ENCODE measurements at regions not wholly inside any gene's neighbourhood (a gene's known extent, or its start where the extent isn't known, plus 50 kb on each side); places are given as distances from the start of the nearest gene placed in this dataset.

DNA sequence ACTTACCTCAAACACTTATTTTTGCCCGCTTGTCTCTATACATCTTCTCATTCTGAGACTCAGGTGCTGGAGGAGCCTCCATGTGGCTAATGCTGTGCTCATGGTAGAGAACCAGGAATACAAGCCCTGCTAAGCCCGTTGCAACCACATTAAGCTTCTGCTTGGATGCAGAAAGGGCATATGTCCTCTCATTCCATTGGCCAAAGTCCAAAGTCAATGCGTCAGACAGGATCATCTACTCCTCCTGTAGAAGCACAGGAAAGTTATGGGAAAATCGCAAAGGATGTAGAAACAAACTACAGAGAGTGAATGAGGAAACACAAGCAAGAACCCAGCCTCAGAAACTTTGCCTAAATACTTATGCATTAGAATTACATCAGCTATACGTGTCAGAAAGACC, 124.5 kb upstream of the AGA start:
- intact Hi-C loops (cut with DNase I): no loop called here
- DNase-seq (ENCODE audit: low spot score): no peak

DNA sequence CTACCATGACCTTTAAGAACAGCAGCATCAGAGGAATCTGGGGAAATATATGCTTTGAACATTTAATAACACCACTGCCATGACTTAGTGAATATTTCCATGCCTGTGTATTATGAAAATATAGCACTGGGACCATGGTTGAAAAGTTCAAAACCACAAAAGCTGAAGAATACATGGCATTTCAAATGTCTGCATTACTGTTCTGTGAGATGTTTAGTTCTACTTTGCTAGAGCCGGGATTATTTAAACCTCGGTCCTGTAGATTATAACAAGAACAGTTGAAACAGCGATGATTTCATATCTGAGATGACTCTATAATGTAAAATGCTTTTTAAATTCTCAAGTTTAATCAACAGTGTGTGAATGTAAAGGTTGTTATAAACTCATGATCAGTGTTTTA, 126.7 kb upstream of the AGA start:
- intact Hi-C loops (cut with DNase I): no loop called here
- DNase-seq (ENCODE audit: low spot score): no peak

DNA sequence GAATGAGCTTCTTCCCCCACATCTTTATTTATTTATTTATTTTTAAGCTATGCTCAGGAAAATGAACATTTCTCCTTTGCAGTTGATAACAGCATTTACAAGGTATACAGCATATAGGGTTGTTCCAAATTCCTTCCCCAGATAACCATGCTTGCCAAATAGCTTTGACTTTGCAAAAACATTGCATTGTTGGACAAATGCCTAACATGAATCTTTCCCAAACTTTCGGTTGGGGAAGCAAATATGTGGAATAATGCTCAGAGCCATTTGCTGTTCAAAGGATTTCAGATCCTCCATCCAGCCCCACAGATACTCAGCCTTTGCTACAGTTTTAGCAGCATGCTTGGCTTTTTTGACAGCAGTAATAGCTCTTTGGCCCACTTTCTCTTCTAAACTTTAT, 127.2 kb upstream of the AGA start:
- DNase-seq (ENCODE audit: low spot score): no peak
- intact Hi-C loops (cut with DNase I): no loop called here

DNA sequence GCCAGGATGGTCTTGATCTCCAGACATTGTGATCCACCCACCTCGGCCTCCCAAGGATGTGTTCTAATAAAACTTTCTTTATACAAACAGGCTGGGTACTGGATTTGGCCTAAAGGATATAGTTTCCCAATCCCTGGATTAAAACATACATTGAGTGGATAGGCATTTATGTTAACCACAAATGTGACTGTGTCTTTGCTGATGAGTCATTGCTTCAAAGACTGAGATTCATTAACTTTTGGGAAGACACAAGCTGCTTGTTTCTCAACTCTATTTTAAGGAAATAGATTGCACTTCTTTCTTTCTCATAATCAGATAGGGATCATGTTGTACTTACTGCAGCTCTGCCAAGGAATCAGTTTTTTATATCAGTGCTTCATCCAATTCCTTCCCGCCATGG, 131.3 kb upstream of the AGA start:
- intact Hi-C loops (cut with DNase I): no loop called here
- no peak for DNase-seq (ENCODE audit: low spot score)

DNA sequence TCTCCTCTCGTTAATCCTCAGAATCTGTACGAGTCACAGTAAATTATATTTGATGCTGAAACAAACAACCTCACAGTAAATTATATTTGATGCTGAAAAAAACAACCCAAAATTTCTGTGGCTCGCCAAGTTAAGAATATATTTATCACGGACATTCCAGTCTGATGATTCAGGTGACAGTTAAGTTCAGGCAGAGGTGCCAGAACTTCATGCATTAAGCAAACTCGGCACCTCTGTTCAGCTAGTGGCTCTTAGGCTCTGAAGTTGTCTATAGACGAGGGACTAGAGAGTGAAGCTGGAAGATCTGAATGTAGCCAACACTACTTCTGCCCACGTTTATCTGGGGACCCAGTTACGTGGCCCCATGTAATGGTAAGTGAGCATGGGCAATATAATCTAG, 132.2 kb upstream of the AGA start:
- no peak for DNase-seq (ENCODE audit: low spot score)
- intact Hi-C loops (cut with DNase I): no loop called here

DNA sequence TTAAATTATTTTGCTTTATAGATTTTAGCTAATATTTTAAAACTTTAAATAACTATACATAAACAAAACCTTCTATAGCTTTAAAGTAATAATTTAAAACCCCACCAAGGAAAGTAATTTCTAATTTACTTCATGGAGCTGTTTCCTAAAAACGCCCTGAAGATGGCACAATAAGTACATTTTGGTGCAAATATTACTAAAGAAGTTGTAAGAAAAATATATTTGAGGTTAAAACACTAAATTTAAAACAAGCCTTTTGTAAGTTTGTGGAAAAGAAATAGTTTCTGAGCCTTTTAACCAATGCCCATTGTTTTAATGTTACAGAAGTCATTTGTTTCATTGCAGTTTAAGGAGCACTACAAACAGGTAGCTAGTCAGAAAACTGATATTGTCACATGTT, 137.4 kb upstream of the AGA start:
- intact Hi-C loops (cut with DNase I): no loop called here
- DNase-seq (ENCODE audit: low spot score): no peak

DNA sequence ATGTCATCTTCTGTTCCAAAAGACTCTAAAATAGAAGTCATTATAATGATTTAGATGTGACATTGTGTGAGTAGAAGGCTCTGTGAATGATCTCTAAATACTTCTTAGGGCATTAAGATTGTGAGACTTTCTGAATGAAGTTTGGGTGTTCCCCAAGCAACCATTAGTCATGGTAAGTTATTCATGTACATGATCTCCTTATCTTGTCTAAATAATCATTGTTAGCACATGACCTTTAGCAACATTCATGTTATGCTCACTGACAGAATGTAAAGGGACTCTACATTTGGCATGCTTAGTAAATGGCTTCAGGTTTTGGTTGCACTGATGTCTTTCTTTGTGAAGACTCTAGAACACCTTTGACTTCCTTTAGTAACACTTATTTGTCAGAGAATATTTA, 140.8 kb upstream of the AGA start:
- no peak for DNase-seq (ENCODE audit: low spot score)
- intact Hi-C loops (cut with DNase I): no loop called here

DNA sequence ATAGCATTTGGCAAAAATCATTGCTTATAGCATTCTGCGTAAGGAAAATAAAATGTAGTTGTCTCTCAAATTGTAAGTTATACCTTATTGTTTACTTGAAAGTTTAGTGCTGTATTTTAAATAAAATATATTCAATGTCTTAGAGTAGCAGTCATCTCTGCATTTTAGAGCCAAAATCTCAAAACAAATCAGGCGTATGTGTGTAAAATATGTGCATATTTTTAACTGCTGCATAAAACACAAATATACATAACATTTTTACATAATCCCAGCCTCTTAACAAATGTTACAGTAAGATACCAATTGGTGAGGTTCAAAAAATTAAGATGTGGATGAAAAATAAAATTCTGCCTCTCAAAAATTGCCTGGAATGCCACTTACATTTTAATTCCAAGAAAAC, 145.8 kb upstream of the AGA start:
- intact Hi-C loops (cut with DNase I): no loop called here
- DNase-seq (ENCODE audit: low spot score): no peak

DNA sequence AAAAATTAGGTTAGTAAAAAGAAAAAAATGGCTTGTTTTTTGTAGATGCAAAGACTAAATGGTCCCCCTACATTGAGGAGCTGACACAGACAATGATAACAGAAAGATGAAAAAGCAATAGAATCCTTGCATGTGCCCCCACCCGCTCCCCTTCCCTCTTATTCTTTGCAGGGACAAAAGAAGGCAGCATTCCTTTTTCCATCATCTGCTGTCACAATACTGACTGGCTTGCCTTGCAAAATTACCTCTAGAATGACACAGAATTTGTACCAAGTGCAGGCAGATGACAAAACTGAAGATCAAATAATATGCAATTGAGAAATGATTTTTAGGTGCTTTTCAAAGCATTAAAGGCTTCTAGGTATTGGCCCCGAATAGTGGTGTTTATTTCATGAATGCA, 153.1 kb upstream of the AGA start:
- no peak for DNase-seq (ENCODE audit: low spot score)
- intact Hi-C loops (cut with DNase I): no loop called here

DNA sequence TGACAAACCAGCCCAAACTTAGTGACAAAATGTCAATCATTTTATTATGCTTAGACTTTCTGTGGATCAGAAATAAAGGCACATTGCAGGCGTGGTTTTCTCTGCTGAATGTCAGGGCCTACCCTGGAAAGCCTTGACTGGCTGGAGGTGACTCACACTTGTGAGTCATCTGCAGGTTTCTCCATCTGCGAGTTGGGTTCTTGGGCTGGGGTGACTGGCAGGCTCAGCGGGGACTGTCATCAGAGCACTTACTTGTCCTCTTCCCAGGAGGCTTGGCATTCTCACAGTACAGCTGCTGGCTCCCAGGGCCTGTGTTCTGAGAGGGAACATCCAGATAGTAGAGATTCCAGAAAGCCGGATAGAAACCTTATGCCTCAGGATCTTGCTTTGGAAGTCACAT, 153.8 kb upstream of the AGA start:
- intact Hi-C loops (cut with DNase I): no loop called here
- DNase-seq (ENCODE audit: low spot score): no peak

DNA sequence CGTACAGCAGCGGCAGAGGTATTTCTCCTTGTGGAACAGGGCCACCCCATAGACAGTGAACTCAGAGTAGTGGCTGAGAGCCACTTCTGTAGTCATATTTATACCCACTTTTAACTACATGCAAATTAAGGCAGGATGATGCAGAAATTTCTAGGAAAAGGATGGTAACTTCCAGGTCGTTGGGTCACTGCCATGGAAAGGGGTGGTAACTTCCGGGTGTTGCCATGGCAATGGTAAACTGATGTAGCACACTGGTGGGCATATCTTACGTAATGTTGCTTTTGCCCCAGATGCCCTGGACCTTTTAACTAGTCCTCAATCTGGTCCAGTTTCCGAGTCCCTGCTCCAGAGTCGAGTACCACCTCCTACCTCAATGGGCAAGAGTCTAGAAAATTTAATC, 154.8 kb upstream of the AGA start:
- DNase-seq (ENCODE audit: low spot score): no peak
- intact Hi-C loops (cut with DNase I): no loop called here

DNA sequence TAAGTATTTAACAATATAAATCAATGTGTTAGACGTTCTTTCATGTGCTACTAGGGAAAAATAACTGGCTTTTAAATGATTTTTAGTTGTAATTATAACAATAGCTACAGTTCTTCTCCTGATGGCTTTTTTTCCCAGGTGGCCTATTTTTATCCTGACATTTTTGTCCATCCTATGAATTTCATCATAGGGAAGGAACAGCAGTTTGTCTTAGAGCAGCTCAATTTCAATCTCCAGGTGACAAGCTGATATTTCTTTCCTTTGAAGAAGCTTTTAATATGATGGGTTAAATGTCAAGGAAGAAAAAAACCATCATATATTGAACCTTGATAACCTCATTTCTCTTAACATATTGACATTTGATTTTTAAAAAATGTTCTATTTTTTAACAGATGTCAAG, 163.0 kb upstream of the AGA start:
- intact Hi-C loops (cut with DNase I): no loop called here
- no peak for DNase-seq (ENCODE audit: low spot score)

DNA sequence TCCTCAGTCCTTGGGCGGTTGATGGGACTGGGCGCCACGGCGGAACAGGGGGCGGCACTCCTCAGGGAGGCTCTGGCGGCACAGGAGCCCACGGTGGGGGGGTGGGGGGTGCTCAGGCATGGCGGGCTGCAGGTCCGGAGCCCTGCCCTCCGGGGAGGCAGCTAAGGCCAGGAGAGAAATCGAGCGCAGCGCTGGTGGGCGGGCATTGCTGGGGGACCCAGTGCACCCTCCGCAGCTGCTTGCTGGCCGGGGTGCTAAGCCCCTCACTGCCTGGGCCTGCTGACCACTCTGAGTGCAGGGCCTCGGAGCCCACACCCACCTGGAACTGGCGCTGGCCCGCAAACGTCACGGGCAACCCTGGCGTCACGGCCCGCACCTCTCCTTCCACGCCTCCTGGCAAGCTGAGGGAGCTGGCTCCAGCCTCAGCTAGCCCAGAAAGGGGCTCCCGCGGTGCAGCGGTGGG, 164.9 kb upstream of the AGA start:
- no peak for DNase-seq (ENCODE audit: low spot score)
- intact Hi-C loops (cut with DNase I): no loop called here

DNA sequence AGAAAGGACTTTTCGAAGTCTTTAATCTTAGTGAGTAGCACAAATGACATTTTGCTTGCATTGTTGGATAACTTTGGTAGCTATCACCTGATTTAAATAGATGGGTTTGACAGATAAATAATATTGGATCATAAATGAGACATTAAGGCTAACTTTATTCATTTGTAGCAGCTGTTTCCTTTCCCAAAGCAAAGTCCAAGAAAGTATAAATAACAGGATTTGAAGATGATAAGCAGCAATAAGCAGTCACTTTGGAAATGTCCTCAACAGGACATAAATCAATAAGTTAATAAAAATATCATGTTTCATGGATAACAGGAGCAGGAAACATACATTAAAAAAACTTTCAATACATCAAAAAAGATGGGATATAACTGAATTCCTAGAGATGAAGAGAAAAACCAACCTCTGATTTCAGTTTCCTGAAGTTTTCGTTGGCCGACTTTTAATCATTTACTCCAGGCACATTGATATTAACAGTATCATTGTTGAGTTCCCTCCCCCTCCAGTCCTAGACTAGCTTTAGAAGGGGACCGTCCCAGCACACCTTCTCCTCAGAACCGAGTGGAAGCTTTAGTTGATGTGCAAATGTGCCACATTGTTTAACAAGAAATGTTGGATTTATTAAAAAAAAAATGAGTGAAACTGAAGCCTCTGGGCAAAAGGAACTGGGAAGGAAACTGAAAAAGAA, 169.9 kb upstream of the AGA start:
- no peak for DNase-seq (ENCODE audit: low spot score)
- intact Hi-C loops (cut with DNase I): no loop called here

DNA sequence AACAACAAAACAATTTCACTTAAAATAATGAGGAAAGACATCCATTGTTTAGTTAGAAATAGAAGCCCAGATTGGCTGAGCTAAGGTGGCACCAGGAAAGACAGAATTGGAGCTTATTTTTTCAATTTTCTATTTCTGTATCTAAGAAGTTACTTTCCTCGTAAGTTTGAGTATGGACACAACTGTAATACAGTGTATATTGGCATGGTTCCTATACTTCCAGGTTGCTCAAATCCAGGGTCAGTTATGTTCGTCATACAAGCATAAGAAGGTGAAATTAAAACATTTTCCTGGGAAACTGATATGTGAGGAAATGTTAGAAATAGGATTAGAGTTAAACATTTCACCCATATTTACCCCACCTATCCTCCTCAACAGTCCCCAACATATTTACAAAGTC, 170.4 kb upstream of the AGA start:
- intact Hi-C loops (cut with DNase I): no loop called here
- no peak for DNase-seq (ENCODE audit: low spot score)

DNA sequence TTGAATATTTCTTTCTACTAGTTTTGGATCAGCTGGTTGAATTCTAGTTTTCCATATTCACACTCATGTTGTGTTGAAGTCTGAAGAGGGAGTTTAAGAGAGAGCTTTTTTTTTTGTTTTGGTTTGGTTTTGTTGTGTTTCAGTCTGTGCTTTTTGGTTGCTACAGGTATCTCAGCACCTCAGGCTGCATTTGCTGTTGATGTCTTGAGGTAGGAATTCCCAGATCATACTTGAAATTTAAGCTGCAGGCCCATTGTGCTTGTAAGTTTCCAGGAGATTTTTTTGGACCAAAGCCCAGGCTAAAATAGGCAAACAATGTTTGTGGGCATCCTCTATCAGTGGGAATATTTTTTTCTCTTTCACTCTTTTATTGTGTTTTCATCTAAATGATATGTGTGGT, 190.2 kb upstream of the AGA start:
- DNase-seq (ENCODE audit: low spot score): no peak

DNA sequence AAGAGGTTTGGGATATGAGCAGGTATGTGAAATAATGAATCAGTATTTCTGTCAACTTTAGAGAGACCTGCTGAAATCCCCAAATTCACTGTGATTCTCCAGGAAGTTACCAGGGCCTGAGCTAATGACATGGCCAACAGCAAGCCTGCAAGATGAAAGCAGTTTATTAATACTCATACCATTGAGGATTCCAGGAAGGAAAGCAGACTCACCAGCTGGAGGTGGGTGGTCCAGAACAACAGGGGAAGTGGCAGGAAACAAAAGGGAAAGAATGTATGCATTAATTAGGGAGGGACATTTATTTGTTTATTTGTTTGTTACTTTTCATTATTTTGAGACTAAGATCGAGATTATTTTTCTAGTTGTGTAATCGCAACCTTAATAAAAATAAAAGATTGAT, 196.6 kb upstream of the AGA start:
- DNase-seq (ENCODE audit: low spot score): no peak
- intact Hi-C loops (cut with DNase I): no loop called here

More for the DNA sequence above, 190.2 kb upstream of the AGA start:
- intact Hi-C loops (cut with DNase I): no loop called here

DNA sequence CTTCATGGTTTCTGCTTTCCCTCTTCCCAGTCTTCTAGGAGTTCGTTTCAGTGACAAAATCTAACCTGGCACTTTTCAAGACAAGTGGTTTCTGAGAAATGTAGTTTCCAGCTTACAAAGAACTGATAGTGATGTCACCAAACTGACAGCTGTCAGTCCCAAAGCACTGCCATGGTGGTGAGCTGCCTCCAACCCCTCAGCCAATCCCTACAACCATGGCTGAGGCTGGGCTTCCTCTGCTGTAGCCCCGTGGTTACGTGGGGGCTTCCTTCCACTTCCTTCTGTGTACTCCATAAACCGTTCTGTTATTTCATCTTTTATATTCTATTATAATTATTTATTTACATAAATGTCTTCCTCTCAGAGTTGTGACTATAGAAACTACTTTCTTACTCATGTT, 198.6 kb upstream of the AGA start:
- intact Hi-C loops (cut with DNase I): no loop called here
- DNase-seq (ENCODE audit: low spot score): no peak

DNA sequence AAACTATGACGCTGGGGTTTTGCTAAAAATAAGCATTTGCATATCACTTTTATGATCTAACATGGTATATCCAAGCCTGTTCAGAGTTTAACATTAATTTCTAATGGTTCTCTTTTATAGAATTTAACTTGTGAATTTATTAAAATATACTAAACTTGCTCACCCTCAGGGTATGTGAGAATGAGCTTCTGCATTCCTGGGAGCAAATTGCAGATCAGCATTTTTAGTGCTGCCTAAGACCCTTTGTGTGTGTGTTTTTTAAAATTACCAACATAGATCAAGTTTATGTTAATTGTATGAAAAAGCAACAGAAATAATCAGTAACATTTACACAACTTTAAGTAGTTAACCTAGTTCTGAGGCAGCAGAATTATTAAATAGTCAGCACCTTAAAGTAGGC, 218.0 kb upstream of the AGA start:
- intact Hi-C loops (cut with DNase I): no loop called here
- DNase-seq (ENCODE audit: low spot score): no peak

DNA sequence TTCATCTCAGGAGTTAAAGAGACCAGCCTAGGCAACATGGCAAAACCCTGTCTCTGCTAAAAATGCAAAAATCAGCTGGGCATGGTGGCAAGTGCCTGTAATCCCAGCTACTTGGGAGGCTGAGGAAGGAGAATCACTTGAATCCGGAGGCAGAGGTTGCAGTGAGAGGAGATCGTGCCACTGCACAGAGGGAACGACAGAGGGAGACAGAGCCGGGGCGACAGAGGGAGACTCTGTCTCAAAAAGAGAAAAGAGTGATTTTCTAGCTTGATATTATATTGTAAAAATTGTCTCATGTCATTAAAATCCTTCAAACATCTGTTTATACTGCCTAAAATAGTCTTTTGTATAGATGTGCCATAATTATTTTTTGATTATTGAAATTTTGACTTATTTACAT, 225.4 kb upstream of the AGA start:
- DNase-seq (ENCODE audit: low spot score): no peak
- intact Hi-C loops (cut with DNase I): no loop called here

DNA sequence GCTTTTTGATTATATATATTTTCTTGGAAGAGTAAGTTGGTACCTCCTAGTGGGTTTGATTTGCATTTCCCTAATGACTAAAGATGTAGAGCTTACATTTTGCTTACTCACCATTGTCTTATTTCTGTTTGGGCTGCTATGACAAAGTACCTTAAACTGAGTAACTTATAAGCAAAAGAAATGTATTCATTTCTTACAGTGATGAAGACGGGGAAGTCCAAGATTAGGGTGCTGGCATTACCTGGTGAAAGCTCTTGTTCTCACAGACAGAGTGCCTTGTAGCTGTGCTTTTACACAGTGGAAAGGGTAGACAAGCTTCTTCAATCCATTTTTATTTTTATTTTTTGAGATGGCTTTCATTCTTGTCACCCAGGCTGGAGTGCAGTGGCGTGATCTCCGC, 229.2 kb upstream of the AGA start:
- DNase-seq (ENCODE audit: low spot score): no peak
- intact Hi-C loops (cut with DNase I): no loop called here

DNA sequence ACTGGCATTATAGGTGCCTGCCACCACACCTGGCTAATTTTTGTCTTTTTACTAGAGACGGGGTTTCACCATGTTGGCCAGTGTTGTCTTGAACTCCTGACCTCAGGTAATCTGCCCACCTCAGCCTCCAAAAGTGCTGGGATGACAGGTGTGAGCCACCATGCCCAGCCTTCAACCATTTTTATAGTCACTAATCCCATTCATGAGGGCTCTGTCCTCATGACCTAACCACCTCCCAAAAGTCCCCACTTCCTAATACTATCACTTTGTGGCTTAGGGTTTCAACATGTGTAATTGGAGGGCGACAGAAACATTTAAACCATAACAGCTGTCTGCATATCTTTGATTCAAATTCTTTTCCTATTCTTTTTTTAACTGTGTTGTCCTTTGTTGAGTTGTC, 229.6 kb upstream of the AGA start:
- intact Hi-C loops (cut with DNase I): no loop called here

More for the DNA sequence above, 229.6 kb upstream of the AGA start:
- no peak for DNase-seq (ENCODE audit: low spot score)
